Esophagus squamous epithelium (tissue), 4 donors: ENCODE measurements at regions not wholly inside any gene's neighbourhood (a gene's known extent, or its start where the extent isn't known, plus 50 kb on each side); places are given as distances from the start of the nearest gene placed in this dataset.

Experiments used
- CTCF ChIP-seq, 6 experiments: fragments of 450-650 bp in 4 of 6; fragments of 200-600 bp in 2 of 6; sonication (generic) in 2 of 6; IDR thresholded peaks; one replicate each; pipeline ENCODE4 v1.5.1; 2016 to 2019; ENCODE audit warnings: antibody characterized with exemption in 6 of 6, mild to moderate bottlenecking in 4 of 6, moderate library complexity in 4 of 6
- POLR2A ChIP-seq, 4 donors: fragments of 450-650 bp; IDR thresholded peaks; one replicate each; pipeline ENCODE4 v1.6.1; 2017; ENCODE audit warnings: antibody characterized with exemption in 4 of 4, mild to moderate bottlenecking in 4 of 4, moderate library complexity in 3 of 4

GRCh38 chr15:70453238-70453637 is 310.1 kb downstream of the UACA start:
- no peak for TF ChIP-seq CTCF (IDR thresholded peaks at IDR 0.05)
- no peak for TF ChIP-seq POLR2A (IDR thresholded peaks at IDR 0.05)
